HCT116 (cell line): ENCODE measurements at regions not wholly inside any gene's neighbourhood (a gene's known extent, or its start where the extent isn't known, plus 50 kb on each side); places are given as distances from the start of the nearest gene placed in this dataset.

Source experiments
- ATAC-seq: fragments of 200-7000 bp; cut with Tn5 transposase; 2 replicates; pipeline ENCODE4 v1.9.1; 2020; ENCODE audit warnings: mild to moderate bottlenecking, moderate library complexity
- BruUV-seq: library from RNA; stranded (reverse); fragments of 400-500 nt; replicated peaks from 2 replicates; lab custom pipeline; 2021; lab: Mats Ljungman, UMichigan
- CTCF ChIA-PET: fragments of 300-600 bp; sonication (Branson Sonifier 250); formaldehyde crosslinking; loops from one replicate; lab custom pipeline; 2021; ENCODE audit warnings: antibody characterized with exemption; lab: Charles Lee
- POLR2A ChIA-PET: fragments of 300-600, 350-600 bp; sonication (Branson Sonifier 250); formaldehyde crosslinking; loops from one replicate; lab custom pipeline; 2021; ENCODE audit warnings: antibody characterized with exemption; lab: Charles Lee
- RAD21 ChIA-PET, 2 experiments: fragments of 300-600 bp; sonication (Branson Sonifier 250); formaldehyde crosslinking; loops; one replicate each; lab custom pipeline; 2023; ENCODE audit warnings: low total read pairs in 2 of 2; ENCODE audit not compliant: uncharacterized antibody in 2 of 2, unreplicated experiment in 2 of 2, low non-redundant PET in 1 of 2; lab: Charles Lee
- DNase-seq: peaks from one replicate; pipeline ENCODE4 v3.0.0-alpha.2; 2010; ENCODE audit warnings: low read depth, low spot score
- H2AFZ ChIP-seq: fragments of 200-600 bp; shearing (Covaris generic), sonication (generic); 2 replicates; pipeline ENCODE4 v1.6.1; 2017; ENCODE audit warnings: low read depth, mixed run types, mixed read lengths, antibody characterized with exemption, low read length; ENCODE audit not compliant: poor library complexity, severe bottlenecking
- H3K27ac ChIP-seq: 2 replicates; pipeline ENCODE4 v1.5.1; 2012; ENCODE audit warnings: low read depth, low read length
- H3K27me3 ChIP-seq: fragments of 200-600 bp; sonication (generic); 2 replicates; pipeline ENCODE4 v1.6.1; 2016; ENCODE audit warnings: mixed run types, low read length, mixed read lengths; ENCODE audit not compliant: insufficient read depth
- H3K36me3 ChIP-seq, 2 experiments: fragments of 200-500 bp in 1 of 2; fragments of 200-600 bp in 1 of 2; sonication (Bioruptor generic) in 1 of 2; sonication (generic) in 1 of 2; 2 replicates each; pipeline versions ENCODE4 v1.5.1 to v1.6.1; 2014 to 2016; ENCODE audit warnings: low read length in 2 of 2, inconsistent platforms in 1 of 2, mixed read lengths in 1 of 2, mixed run types in 1 of 2; ENCODE audit not compliant: insufficient read depth in 2 of 2, control insufficient read depth in 1 of 2
- H3K4me1 ChIP-seq, 2 experiments: fragments of 200-600 bp in 1 of 2; sonication (generic) in 1 of 2; 2 replicates each; pipeline versions ENCODE4 v1.5.1 to v1.6.1; 2012 to 2017; ENCODE audit warnings: low read length in 2 of 2, inconsistent platforms in 1 of 2, mild to moderate bottlenecking in 1 of 2, mixed read lengths in 1 of 2, mixed run types in 1 of 2, moderate library complexity in 1 of 2; ENCODE audit not compliant: insufficient read depth in 2 of 2, control insufficient read depth in 1 of 2
- H3K4me2 ChIP-seq: fragments of 200-600 bp; sonication (generic); 2 replicates; pipeline ENCODE4 v1.6.1; 2017; ENCODE audit warnings: mixed run types, low read length, mixed read lengths
- H3K4me3 ChIP-seq, 2 experiments: fragments of 200-600 bp in 1 of 2; sonication (generic) in 1 of 2; replicated peaks in 1 of 2; 2 replicates each; pipeline ENCODE4 v1.5.1; 2011 to 2016; ENCODE audit warnings: low read length in 2 of 2, control low read depth in 1 of 2, low read depth in 1 of 2, mild to moderate bottlenecking in 1 of 2, mixed read lengths in 1 of 2, mixed run types in 1 of 2
- H3K79me2 ChIP-seq: fragments of 200-600 bp; sonication (generic); 2 replicates; pipeline ENCODE4 v1.6.1; 2017; ENCODE audit warnings: mild to moderate bottlenecking, mixed run types, low read length, moderate library complexity, mixed read lengths; ENCODE audit not compliant: insufficient read depth
- H3K9ac ChIP-seq: fragments of 200-600 bp; sonication (generic); 2 replicates; pipeline ENCODE4 v1.6.1; 2016; ENCODE audit warnings: low read length, mixed read lengths
- H3K9me2 ChIP-seq: fragments of 200-600 bp; sonication (generic), shearing (Covaris generic); 2 replicates; pipeline ENCODE4 v1.6.1; 2017; ENCODE audit warnings: mixed run types, mild to moderate bottlenecking, moderate library complexity; ENCODE audit not compliant: insufficient read depth
- H3K9me3 ChIP-seq, 2 experiments: fragments of 200-500 bp in 1 of 2; fragments of 200-600 bp in 1 of 2; sonication (Bioruptor generic) in 1 of 2; sonication (generic) in 1 of 2; 2 replicates each; pipeline ENCODE4 v1.6.1; 2014 to 2017; ENCODE audit warnings: low read length in 2 of 2, mixed read lengths in 2 of 2, inconsistent platforms in 1 of 2, low read depth in 1 of 2, mild to moderate bottlenecking in 1 of 2, mixed run types in 1 of 2, moderate library complexity in 1 of 2; ENCODE audit not compliant: control insufficient read depth in 1 of 2, insufficient read depth in 1 of 2
- H4K20me1 ChIP-seq: fragments of 200-600 bp; sonication (generic), shearing (Covaris generic); 2 replicates; pipeline ENCODE4 v1.6.1; 2017; ENCODE audit warnings: mixed run types, mild to moderate bottlenecking, moderate library complexity; ENCODE audit not compliant: insufficient read depth
- ATF3 ChIP-seq: IDR thresholded peaks from 2 replicates; pipeline ENCODE4 v1.6.1; 2012
- FOSL1 ChIP-seq: IDR thresholded peaks from 2 replicates; pipeline ENCODE4 v1.6.1; 2012; ENCODE audit warnings: low read depth
- JUND ChIP-seq: IDR thresholded peaks from 2 replicates; pipeline ENCODE4 v1.6.1; 2012
- MAX ChIP-seq: IDR thresholded peaks from 2 replicates; pipeline ENCODE4 v1.6.1; 2012
- REST ChIP-seq: IDR thresholded peaks from 2 replicates; pipeline ENCODE4 v1.6.1; 2012; ENCODE audit warnings: low read depth
- SIN3A ChIP-seq: IDR thresholded peaks from 2 replicates; pipeline ENCODE4 v1.6.1; 2012; ENCODE audit warnings: low read depth
- ZBTB33 ChIP-seq: IDR thresholded peaks from 2 replicates; pipeline ENCODE4 v1.6.1; 2011; ENCODE audit warnings: mild to moderate bottlenecking, low read length, moderate library complexity; ENCODE audit not compliant: insufficient replicate concordance; ENCODE audit errors: extremely low read depth
- ZFX ChIP-seq: fragments of 450-650 bp; IDR thresholded peaks from 2 replicates; pipeline ENCODE4 v1.6.1; 2017
- intact Hi-C: fragments of 100-400 bp; cut with micrococcal nuclease; formaldehyde crosslinking; loops from 2 replicates; pipeline ENCODE4 v1.10.0; 2022

- intact Hi-C loops = no loop called here
- Histone ChIP-seq H3K9me2 (no peaks in the 10 kb centered on the region), H3K4me1 (peaks cover 12 to 24% of the 10 kb centered on the region in 2 experiments), H3K27ac (no peak overlapping the region), H3K27me3 (no peaks in the 10 kb centered on the region), H3K36me3 (no peaks in the 10 kb centered on the region), H4K20me1 (no peaks in the 10 kb centered on the region), H3K9me3 (no peaks in the 10 kb centered on the region), H3K9ac (no peak overlapping the region), H2AFZ (no peak overlapping the region), H3K79me2 (no peaks in the 10 kb centered on the region), H3K4me2 (no peak overlapping the region), H3K4me3 (no peak overlapping the region)
- ChIA-PET POLR2A (no interaction called here), CTCF (no interaction called here), RAD21 (no interaction called here)
- ATAC-seq (no peak), DNase-seq (no peak)
- no TSS peak for BruUV-seq
- TF ChIP-seq MAX = no peak
- no peak for TF ChIP-seq ZBTB33
- TF ChIP-seq SIN3A = no peak
- TF ChIP-seq REST = no peak
- no peak for TF ChIP-seq JUND
- no peak for TF ChIP-seq ZFX
- no peak for TF ChIP-seq FOSL1
- TF ChIP-seq ATF3 = no peak
- TF ChIP-seq, all 23 proteins: peak for 0
Measured at GRCh38 chr20:33917831-33918525, 75.7 kb upstream of the RALY start.
